ENCODE measurements at regions not wholly inside any gene's neighbourhood (a gene's known extent, or its start where the extent isn't known, plus 50 kb on each side); places are given as distances from the start of the nearest gene placed in this dataset.

GRCh38 chr19:27997069-27997468 lies 1215.9 kb downstream of the UQCRFS1 start:
- TF ChIP-seq CTCF (tag by site-specific recombination; IDR thresholded peaks at IDR 0.05) (no peak), ZNF184 (tag by site-specific recombination; IDR thresholded peaks at IDR 0.05) (no peak), MEIS1 (CRISPR knock-in tag; IDR thresholded peaks at IDR 0.05; ENCODE audit: borderline replicate concordance) (no peak), ZNF274 (IDR thresholded peaks at IDR 0.05; ENCODE audit: low read length) (no peak), ZNF274 (tag by site-specific recombination; IDR thresholded peaks at IDR 0.05; ENCODE audit: borderline replicate concordance) (no peak), OVOL3 (tag by site-specific recombination; IDR thresholded peaks at IDR 0.05) (no peak), MYNN (tag by site-specific recombination; IDR thresholded peaks at IDR 0.05; ENCODE audit: borderline replicate concordance) (no peak), ZNF785 (tag by site-specific recombination; IDR thresholded peaks at IDR 0.05) (no peak), BCL11A (tag by site-specific recombination; IDR thresholded peaks at IDR 0.05; ENCODE audit: low read depth) (no peak), ZNF2 (tag by site-specific recombination; IDR thresholded peaks at IDR 0.05) (no peak)
